ENCODE measurements at regions not wholly inside any gene's neighbourhood (a gene's known extent, or its start where the extent isn't known, plus 50 kb on each side); places are given as distances from the start of the nearest gene placed in this dataset.

- Histone ChIP-seq H3K23me2 (ENCODE audit: insufficient read length, low read depth, low read length, poor library complexity, severe bottlenecking) (no peaks in the 10 kb centered on the region), H3K9ac (ENCODE audit: extremely low read depth, insufficient read length, low read length) (no peak overlapping the region), H4K5ac (ENCODE audit: insufficient read length, low read depth, low read length) (no peak overlapping the region), H3K27ac (ENCODE audit: insufficient read length, low read depth, low read length) (no peak overlapping the region), H4K91ac (ENCODE audit: insufficient read length, low read depth, low read length) (no peak overlapping the region), H3K27me3 (ENCODE audit: insufficient read depth, low read length) (no peaks in the 10 kb centered on the region), H2BK20ac (ENCODE audit: low read depth, low read length, poor library complexity, severe bottlenecking) (no peak overlapping the region), H2AK5ac (ENCODE audit: insufficient read length, low read length) (no peak overlapping the region), H4K8ac (replicated peaks; ENCODE audit: insufficient read length, low read depth, low read length) (no peak overlapping the region), H2BK12ac (ENCODE audit: insufficient read length, low read depth, low read length) (no peak overlapping the region), H3K79me1 (ENCODE audit: insufficient read depth, low read depth, low read length, poor library complexity, severe bottlenecking) (no peaks in the 10 kb centered on the region), H2BK5ac (ENCODE audit: insufficient read length, low read length) (no peak overlapping the region), H3T11ph (ENCODE audit: low read length) (no peak overlapping the region), H3K9me3 (ENCODE audit: control insufficient read depth, low read depth, low read length) (no peaks in the 10 kb centered on the region), H3K79me2 (ENCODE audit: insufficient read depth, low read length) (no peaks in the 10 kb centered on the region; the same call in 1 of the 2 replicates), H2BK15ac (ENCODE audit: low read depth, low read length) (no peak overlapping the region), H3K4me1 (ENCODE audit: insufficient read depth, low read length) (peaks cover 10% of the 10 kb centered on the region; the same call in 1 of the 2 replicates), H3K23ac (ENCODE audit: insufficient read length, low read depth, low read length) (no peak overlapping the region), H3K18ac (ENCODE audit: insufficient read length, low read depth, low read length) (no peak overlapping the region), H3K56ac (ENCODE audit: insufficient read length, low read depth, low read length) (no peak overlapping the region), H3K4ac (ENCODE audit: low read depth, low read length) (no peak overlapping the region), H3K14ac (ENCODE audit: insufficient read depth, low read length) (no peak overlapping the region), H2AFZ (ENCODE audit: low read length) (no peak overlapping the region), H2BK120ac (ENCODE audit: low read depth, low read length, poor library complexity, severe bottlenecking) (no peak overlapping the region), H4K20me1 (ENCODE audit: control insufficient read depth, insufficient read depth, insufficient read length) (no peaks in the 10 kb centered on the region), H3K4me2 (ENCODE audit: insufficient read depth, insufficient read length, low read length) (no peak overlapping the region)
- H3K36me3 Mint-ChIP-seq (ENCODE audit: insufficient read depth in 1 of 3, low read depth in 3 of 3): peaks cover 0 to 4% (median 2%) of the 10 kb centered on the region in 3 experiments; a peak in 4 of 7 replicates
- no peak overlapping the region for H3K4me3 Mint-ChIP-seq
- no peak for TF ChIP-seq CTCF (conservative IDR thresholded peaks at IDR 0.05)
- H3K4me1 Mint-ChIP-seq: peaks cover 29 to 34% of the 10 kb centered on the region in 2 experiments
- peaks cover 2% of the 10 kb centered on the region for H3K27me3 Mint-ChIP-seq (ENCODE audit: low read depth)
- no CpG with 5 or more reads among the region's 3 CpGs for WGBS (ENCODE audit: extremely low coverage, insufficient read length, low lambda C conversion rate)
- H3K27ac Mint-ChIP-seq: no peak overlapping the region
- no peak for DNase-seq
- H3K9me3 Mint-ChIP-seq: peaks cover 1 to 2% of the 10 kb centered on the region in 2 experiments; a peak in 2 of 5 replicates
Measured at GRCh38 chr3:115321400-115321805, 174.3 kb upstream of the ZBTB20 start.

Data from H9 (cell line).